ENCODE measurements at regions not wholly inside any gene's neighbourhood (a gene's known extent, or its start where the extent isn't known, plus 50 kb on each side); places are given as distances from the start of the nearest gene placed in this dataset.
"Not testable (repeated sequence)": the region's sequence is repeated elsewhere in the genome, so short reads cannot be mapped to it uniquely, and the experiment has no call there.

GRCh38 chr9:61983441-61983840 is 793.6 kb downstream of the SPATA31A7 start:
- TF ChIP-seq CTCF (tag by site-specific recombination; IDR thresholded peaks at IDR 0.05); ZNF621 (tag by site-specific recombination; IDR thresholded peaks at IDR 0.05); ZNF140 (tag by site-specific recombination; IDR thresholded peaks at IDR 0.05); KLF16 (tag by site-specific recombination; IDR thresholded peaks at IDR 0.05); REST (tag by site-specific recombination; IDR thresholded peaks at IDR 0.05); ZBTB20 (tag by site-specific recombination; IDR thresholded peaks at IDR 0.05); ZNF114 (tag by site-specific recombination; IDR thresholded peaks at IDR 0.05); ATF2 (tag by site-specific recombination; IDR thresholded peaks at IDR 0.05; ENCODE audit: low read depth); ZSCAN23 (tag by site-specific recombination; IDR thresholded peaks at IDR 0.05): not testable (repeated sequence)
- TF ChIP-seq, protein P1, sequence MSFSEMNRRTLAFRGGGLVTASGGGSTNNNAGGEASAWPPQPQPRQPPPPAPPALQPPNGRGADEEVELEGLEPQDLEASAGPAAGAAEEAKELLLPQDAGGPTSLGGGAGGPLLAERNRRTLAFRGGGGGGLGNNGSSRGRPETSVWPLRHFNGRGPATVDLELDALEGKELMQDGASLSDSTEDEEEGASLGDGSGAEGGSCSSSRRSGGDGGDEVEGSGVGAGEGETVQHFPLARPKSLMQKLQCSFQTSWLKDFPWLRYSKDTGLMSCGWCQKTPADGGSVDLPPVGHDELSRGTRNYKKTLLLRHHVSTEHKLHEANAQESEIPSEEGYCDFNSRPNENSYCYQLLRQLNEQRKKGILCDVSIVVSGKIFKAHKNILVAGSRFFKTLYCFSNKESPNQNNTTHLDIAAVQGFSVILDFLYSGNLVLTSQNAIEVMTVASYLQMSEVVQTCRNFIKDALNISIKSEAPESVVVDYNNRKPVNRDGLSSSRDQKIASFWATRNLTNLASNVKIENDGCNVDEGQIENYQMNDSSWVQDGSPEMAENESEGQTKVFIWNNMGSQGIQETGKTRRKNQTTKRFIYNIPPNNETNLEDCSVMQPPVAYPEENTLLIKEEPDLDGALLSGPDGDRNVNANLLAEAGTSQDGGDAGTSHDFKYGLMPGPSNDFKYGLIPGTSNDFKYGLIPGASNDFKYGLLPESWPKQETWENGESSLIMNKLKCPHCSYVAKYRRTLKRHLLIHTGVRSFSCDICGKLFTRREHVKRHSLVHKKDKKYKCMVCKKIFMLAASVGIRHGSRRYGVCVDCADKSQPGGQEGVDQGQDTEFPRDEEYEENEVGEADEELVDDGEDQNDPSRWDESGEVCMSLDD (tag by site-specific recombination; IDR thresholded peaks at IDR 0.05) = not testable (repeated sequence)

All from HEK293 (cell line).